HG03280 (cell line): ENCODE measurements at regions not wholly inside any gene's neighbourhood (a gene's known extent, or its start where the extent isn't known, plus 50 kb on each side); places are given as distances from the start of the nearest gene placed in this dataset.

Experiments
- ATAC-seq: cut with Tn5 transposase; IDR thresholded peaks from one replicate; pipeline ENCODE4 v1.9.1; 2021; ENCODE audit warnings: mild to moderate bottlenecking, moderate library complexity; ENCODE audit not compliant: unreplicated experiment

DNA sequence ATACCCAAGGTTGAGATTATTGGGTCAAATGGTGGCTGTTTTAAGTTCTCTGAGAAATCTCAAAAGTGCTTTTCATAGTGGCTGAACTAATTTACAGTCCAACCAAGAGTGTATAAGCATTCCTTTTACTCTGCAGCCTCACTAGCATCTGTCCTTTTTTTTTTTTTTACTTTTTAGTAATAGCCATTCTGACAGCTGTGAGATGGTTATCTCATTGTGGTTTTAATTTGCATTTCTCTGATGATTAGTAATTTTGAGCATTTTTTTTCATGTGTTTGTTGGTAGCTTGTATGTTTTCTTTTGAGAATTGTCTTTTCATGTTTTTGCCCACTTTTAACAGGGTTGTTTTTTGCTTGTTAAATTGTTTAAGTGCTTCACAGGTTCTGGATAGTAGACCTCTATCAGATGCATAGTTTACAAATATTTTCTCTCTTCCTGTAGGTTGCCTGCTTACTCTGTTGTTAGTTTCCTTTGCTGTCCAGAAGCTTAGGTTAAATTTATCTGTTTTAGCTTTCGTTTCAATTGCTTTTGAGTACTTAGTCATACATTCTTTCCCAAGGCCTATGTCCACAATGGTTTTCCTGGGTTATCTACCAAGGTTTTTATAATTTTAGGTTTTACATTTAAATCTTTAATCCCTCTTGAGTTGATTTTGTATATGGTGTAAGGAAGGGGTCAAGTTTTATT is 881.3 kb upstream of the SEL1L start:
- ATAC-seq: no peak

DNA sequence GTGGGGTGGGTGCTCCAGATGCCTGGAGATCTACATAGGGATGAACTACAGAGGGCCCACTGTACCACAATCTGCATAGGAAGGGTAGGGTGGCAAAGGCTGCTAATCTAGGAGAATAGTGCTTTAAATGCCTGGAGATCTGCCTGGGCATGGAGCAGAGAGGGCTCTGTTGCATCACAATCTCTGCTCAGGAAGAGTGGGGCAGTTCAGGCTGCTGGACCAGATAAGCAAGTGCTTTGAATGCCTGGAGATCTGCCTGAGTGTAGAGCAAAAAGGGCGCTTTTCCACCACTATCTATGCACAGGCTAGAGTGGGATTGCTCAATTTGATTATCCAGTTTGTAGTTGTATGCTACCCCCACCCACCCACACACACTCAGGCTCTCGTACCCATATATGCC is 886.3 kb upstream of the SEL1L start:
- no peak for ATAC-seq

- ATAC-seq: no peak
Measured at GRCh38 chr14:82420871-82421270, 887.2 kb upstream of the SEL1L start.

GRCh38 chr14:82421286-82421685 is 887.6 kb upstream of the SEL1L start:
- ATAC-seq: no peak

- ATAC-seq: no peak
Measured at GRCh38 chr14:82422230-82422629, 888.6 kb upstream of the SEL1L start.

GRCh38 chr14:82425261-82425660 is 891.6 kb upstream of the SEL1L start:
- no peak for ATAC-seq

- ATAC-seq: no peak
Measured at GRCh38 chr14:82431031-82431430, 897.4 kb upstream of the SEL1L start.

DNA sequence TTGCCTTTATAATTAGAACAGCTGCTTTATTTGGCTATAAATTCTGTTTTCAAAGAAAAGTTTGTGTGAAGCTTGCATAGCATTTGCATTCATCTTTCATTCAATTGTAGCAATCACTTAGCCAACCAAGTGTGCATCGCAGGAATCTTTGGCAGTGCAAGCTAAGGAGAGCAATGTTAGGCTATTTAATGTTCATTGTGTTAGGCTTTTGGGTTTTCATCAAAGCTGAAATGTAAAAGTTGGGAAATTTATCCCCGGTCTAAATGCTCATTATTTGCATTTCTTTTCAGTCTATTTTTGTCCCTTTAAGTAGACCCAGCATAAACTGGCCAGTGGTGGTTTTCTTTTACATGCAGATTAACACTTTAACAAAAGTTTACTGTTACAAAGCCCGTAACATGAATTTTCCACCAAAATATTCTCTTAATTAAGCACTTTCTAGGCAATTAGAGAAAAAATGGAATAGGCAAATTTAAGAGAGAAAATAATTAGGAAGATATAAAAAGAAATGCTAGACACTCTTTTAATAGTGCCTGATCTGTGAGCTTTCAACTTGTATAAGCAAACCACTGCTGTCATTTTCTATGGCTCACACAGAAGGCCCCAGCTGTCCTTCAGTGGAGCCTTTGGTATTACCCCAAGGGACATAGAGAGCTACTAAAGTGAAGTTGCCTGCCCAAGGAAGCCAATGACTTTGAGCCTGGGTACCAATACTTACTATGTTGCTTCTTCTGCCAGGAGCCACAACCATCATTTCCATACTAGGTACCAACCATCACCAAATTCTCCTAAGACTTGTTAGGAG is 898.9 kb upstream of the SEL1L start:
- no peak for ATAC-seq

DNA sequence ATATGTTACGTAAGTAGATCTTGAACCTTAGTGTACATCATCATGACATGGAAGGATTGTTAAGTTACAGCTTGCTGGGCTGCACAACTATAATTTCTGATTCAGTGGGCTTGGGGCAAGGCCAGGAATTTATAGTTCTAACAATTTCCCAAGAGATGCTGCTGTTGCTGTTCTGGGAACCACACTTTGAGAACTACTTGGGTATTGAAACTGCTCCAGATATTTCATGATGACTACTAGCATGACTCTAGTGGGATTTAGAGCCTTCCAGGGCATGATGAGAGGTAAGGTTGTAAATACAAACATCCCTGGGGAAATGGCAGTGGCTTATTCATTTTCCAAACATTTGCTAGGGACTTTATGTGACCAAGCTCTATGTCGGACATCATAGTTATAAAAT is 904.8 kb upstream of the SEL1L start:
- ATAC-seq: no peak

- no peak for ATAC-seq
Measured at GRCh38 chr14:82441270-82441669, 907.6 kb upstream of the SEL1L start.

DNA sequence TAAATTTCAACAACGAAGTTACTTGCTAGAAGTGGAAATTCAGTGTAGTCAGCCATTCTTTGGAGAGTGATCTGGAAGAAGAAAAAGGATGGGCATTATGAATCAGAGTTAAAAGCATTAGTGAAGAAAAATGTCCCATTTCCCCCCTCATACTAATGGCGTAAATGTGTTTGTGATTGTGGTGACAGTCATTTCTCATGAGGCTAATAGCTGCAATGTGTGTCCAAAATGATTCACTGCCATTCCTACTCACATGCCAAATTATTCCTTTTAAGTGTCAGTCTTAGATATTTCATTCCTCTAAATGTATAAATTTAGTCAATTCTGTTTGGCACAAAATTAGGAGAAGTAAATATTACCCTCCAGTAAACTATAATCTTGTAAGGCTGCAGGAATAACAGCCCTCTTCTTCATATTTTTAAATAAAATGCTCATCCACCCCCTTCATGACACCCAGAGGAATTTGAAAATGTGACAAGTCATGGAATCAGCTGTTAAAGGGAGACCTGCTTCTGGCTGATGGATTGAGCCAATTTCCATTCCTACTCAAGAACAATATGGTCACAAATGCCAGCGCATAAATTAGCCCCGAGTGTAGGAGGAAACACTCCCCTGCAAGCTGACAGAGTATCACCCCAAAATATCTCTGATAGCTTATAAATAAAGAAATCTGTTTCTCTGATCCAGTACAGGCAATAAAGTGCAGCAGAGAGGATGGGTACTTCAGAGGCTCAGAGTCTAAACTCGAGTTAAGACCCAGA is 912.3 kb upstream of the SEL1L start:
- ATAC-seq: no peak

DNA sequence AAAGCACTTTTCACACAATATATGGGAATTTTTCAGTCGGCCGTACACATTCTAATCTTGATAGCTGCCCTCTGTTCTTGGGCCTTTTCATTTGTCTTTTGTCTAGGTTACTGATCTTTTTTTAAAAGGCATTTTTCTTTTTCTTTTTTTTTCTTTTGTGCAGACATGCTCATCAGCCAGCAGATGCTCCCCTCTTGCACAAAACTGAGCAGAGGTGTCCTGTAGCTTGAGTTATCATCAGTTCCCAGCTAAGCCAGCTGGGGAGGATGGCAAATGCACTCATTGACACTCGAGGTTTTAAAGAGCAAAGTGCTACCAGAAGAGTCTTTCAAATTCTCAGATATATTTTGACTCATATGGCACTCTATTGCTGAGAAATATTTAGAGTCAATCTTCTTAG is 913.9 kb upstream of the SEL1L start:
- ATAC-seq: no peak

GRCh38 chr14:82449926-82450468 is 916.3 kb upstream of the SEL1L start:
- no peak for ATAC-seq

- ATAC-seq: no peak
Measured at GRCh38 chr14:82451675-82452074, 918.0 kb upstream of the SEL1L start.

DNA sequence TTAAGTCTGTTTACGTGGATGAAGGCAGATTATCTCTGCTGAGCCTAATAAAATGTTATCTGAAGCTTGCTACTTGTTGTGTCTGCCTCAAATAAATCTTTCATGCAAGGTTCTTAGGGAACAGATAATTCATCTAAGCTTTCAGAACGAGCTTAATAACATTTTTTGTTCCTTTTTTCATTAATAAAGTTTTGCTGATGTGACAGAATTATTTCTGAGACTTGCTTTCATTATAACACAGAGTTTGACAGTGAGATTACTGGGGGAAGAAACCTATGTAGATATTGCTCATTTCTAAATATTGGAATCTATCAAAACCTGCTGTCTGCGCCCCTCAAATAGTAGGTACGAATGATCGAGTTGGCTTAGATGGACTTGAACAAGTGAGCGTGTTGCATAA is 948.7 kb upstream of the SEL1L start:
- no peak for ATAC-seq

DNA sequence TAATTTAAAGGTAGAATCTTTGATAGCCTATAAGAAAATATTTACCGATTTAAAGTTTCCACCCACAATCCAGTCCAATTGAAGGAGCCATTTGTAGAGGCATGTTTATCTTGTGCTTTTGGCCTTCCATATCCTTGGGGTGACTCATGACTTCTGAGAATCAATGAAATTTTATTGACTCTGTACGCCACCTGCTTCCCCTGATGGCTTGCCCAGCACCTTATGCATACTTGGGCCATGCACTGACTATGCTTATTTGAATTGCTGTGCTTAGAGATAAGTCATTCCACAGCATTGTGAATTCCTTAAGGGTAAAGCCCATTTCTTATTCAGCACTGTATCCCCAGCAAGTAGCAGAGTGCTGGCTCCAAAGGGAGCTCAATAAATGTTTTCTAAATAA is 954.8 kb upstream of the SEL1L start:
- no peak for ATAC-seq

DNA sequence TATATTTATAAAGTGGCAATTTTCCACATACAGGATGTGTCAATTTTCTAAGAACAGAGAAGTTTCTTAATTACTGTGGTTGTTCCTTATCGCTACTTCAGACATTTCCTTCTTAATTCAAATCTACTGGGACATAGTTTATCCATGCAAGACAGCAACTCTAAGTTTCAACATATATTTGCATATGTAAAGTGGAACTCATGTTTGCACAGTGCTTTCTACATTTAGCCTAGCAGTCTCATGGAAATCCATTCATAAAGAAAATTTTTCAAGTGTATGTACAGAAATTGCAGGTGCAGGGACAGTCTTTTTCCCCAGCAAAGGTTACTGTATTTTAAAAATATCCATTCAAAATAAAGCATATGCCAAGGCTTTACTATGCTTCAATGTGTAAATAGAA is 956.7 kb upstream of the SEL1L start:
- ATAC-seq: no peak

GRCh38 chr14:82492157-82492556 is 958.5 kb upstream of the SEL1L start:
- ATAC-seq: no peak

DNA sequence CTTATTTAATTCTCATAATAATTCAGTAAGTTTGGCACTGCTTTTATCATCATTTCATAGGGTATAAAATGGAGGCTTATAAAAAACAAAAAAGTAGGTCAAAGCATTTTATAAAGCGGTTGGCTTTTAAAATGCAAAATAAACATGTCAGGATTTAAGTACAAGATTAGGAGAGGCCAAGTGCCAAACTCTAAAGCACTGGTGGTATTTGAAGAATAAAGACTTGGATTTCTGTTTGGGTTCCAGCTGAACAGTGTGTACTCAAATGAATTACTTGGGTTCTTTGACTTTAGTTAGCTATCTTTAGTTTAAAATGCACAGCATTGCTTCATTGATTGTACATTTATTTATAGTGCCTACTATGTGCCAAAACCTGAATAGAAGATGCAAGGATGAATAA is 966.6 kb upstream of the SEL1L start:
- no peak for ATAC-seq

DNA sequence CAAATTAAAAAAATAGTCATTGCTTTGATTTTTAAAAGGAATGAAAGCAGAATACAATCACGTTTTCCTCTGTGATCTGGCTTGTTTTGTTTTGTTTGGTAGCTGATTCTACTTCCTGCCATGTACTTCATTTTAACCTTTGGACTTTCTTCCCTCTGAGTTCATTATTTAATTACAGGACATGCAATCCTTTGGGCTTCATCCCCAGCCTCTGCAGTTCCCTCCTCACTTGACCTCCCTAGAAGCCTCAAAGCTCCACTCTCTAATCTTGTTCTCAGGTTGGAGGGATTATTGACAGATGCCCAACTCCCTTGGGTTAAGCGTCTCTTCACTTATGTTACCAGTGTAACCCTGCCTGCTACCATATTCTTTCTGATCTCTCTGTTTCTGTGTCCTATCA is 967.9 kb upstream of the SEL1L start:
- ATAC-seq: no peak

GRCh38 chr14:82502043-82502442 is 968.4 kb upstream of the SEL1L start:
- no peak for ATAC-seq

DNA sequence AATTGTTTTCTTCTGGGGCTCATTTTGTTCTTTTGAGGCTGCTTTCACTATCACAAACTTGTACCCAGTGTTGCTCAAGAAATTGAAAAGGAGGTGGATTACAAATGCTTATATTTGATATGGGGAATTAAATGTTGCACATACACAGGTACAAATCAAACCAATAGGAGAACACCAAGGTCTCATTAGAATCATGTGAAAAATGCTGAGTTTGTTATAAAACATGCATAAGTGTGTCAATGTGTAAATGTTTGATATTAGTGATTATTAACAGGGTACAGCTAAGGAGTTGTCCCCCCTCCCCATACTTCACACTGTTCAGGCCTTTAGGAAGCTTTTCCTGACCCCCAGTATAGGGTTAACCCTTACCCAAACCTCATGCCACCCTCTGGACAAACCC is 971.2 kb upstream of the SEL1L start:
- no peak for ATAC-seq
